GM12878 (cell line): ENCODE measurements at regions not wholly inside any gene's neighbourhood (a gene's known extent, or its start where the extent isn't known, plus 50 kb on each side); places are given as distances from the start of the nearest gene placed in this dataset.

ENCODE experiments used
- ATAC-seq: fragments of 200-7000 bp; cut with Tn5 transposase; 3 replicates; pipeline ENCODE4 v1.9.1; 2020; ENCODE audit warnings: mild to moderate bottlenecking, moderate library complexity
- BruUV-seq: library from RNA; stranded (reverse); fragments of 400-500 nt; replicated peaks from 2 replicates; lab custom pipeline; 2021; lab: Mats Ljungman, UMichigan
- CTCF ChIA-PET: fragments of 300-600 bp; sonication (Branson Sonifier 250); formaldehyde crosslinking; extraction: SDS; loops from one replicate; lab custom pipeline; 2021; ENCODE audit warnings: inconsistent platforms; lab: Yijun Ruan, JAX
- POLR2A ChIA-PET: fragments of 350-600 bp; formaldehyde crosslinking; extraction: SDS; loops from one replicate; lab custom pipeline; 2021; ENCODE audit warnings: inconsistent platforms; lab: Charles Lee
- RAD21 ChIA-PET: fragments of 300-600 bp; sonication (Branson Sonifier 250); formaldehyde crosslinking; loops from one replicate; lab custom pipeline; 2023; ENCODE audit warnings: antibody characterized with exemption; ENCODE audit not compliant: unreplicated experiment; lab: Charles Lee
- SMC1A ChIA-PET: fragments of 300-600 bp; sonication (Branson Sonifier 250); formaldehyde crosslinking; loops from one replicate; lab custom pipeline; 2023; ENCODE audit not compliant: unreplicated experiment, uncharacterized antibody; lab: Charles Lee
- DNase-seq: peaks from one replicate; pipeline ENCODE4 v3.0.0-alpha.2; 2011; ENCODE audit warnings: low read depth, low spot score
- FAIRE-seq: peaks from 3 replicates; lab custom pipeline; 2011; peaks lifted over from hg19 to GRCh38; lab: Jason Lieb, UNC
- H2AFZ ChIP-seq: 2 replicates; pipeline ENCODE4 v1.6.0; 2011; ENCODE audit warnings: low read depth, low read length, control low read depth; ENCODE audit not compliant: control insufficient read depth
- H3K27ac ChIP-seq: 2 replicates; pipeline ENCODE4 v1.5.1; 2011; ENCODE audit warnings: control low read depth; ENCODE audit not compliant: control insufficient read depth, insufficient read depth
- H3K27me3 ChIP-seq, 2 experiments: replicated peaks in 1 of 2; 2 replicates each; pipeline versions ENCODE4 v1.6.0 to v1.6.1; 2011; ENCODE audit warnings: low read length in 1 of 2; ENCODE audit not compliant: control insufficient read depth in 2 of 2, insufficient read depth in 2 of 2
- H3K36me3 ChIP-seq, 2 experiments: 2 replicates each; pipeline ENCODE4 v1.5.1; 2011; ENCODE audit warnings: low read length in 1 of 2; ENCODE audit not compliant: control insufficient read depth in 2 of 2, insufficient read depth in 2 of 2
- H3K4me1 ChIP-seq: 2 replicates; pipeline ENCODE4 v1.6.1; 2011; ENCODE audit warnings: mild to moderate bottlenecking, low read length, moderate library complexity, mixed read lengths; ENCODE audit not compliant: control insufficient read depth, insufficient read depth
- H3K4me2 ChIP-seq: 2 replicates; pipeline ENCODE4 v1.6.0; 2011; ENCODE audit warnings: control low read depth; ENCODE audit not compliant: control insufficient read depth, insufficient read depth
- H3K4me3 ChIP-seq: fragments of 200-600 bp; sonication (generic); 2 replicates; pipeline ENCODE4 v1.5.1; 2016
- H3K79me2 ChIP-seq: 2 replicates; pipeline ENCODE4 v1.6.0; 2011; ENCODE audit warnings: low read length; ENCODE audit not compliant: control insufficient read depth, insufficient read depth
- H3K9ac ChIP-seq: 2 replicates; pipeline ENCODE4 v1.8.0; 2011; ENCODE audit warnings: low read length, control low read depth, mixed read lengths; ENCODE audit not compliant: control insufficient read depth, insufficient read depth
- H3K9me3 ChIP-seq: replicated peaks from 3 replicates; pipeline ENCODE4 v1.5.1; 2011; ENCODE audit warnings: mild to moderate bottlenecking, low read length; ENCODE audit not compliant: control insufficient read depth, insufficient read depth
- H4K20me1 ChIP-seq: 2 replicates; pipeline ENCODE4 v1.6.0; 2011; ENCODE audit not compliant: control insufficient read depth, insufficient read depth
- CBFB ChIP-seq: IDR thresholded peaks from 2 replicates; pipeline ENCODE4 v1.6.1; 2016; ENCODE audit warnings: antibody characterized with exemption, low read depth
- ESRRA ChIP-seq: IDR thresholded peaks from 2 replicates; pipeline ENCODE4 v1.6.1; 2012; ENCODE audit warnings: mild to moderate bottlenecking, low read length, improper control_type of control experiment
- IRF3 ChIP-seq: fragments of 450-650 bp; IDR thresholded peaks from 2 replicates; pipeline ENCODE4 v1.6.1; 2014; ENCODE audit warnings: mild to moderate bottlenecking
- KDM1A ChIP-seq: fragments of 200-600 bp; sonication (generic); IDR thresholded peaks from 2 replicates; pipeline ENCODE4 v1.6.1; 2016; ENCODE audit warnings: borderline replicate concordance
- MAX ChIP-seq: IDR thresholded peaks from 2 replicates; pipeline ENCODE4 v1.6.1; 2012; ENCODE audit warnings: low read depth, low read length, improper control_type of control experiment
- PKNOX1 ChIP-seq: fragments of 450-650 bp; IDR thresholded peaks from 2 replicates; pipeline ENCODE4 v1.6.1; 2016; ENCODE audit warnings: mild to moderate bottlenecking
- REST ChIP-seq: IDR thresholded peaks from 2 replicates; pipeline ENCODE4 v1.6.1; 2012; ENCODE audit warnings: mild to moderate bottlenecking, low read depth, low read length
- SMAD5 ChIP-seq: IDR thresholded peaks from 2 replicates; pipeline ENCODE4 v1.6.1; 2016; ENCODE audit warnings: antibody characterized with exemption, low read depth
- SPI1 ChIP-seq: IDR thresholded peaks from 2 replicates; pipeline ENCODE4 v1.6.1; 2011; ENCODE audit warnings: low read depth, mild to moderate bottlenecking, low read length, moderate library complexity, borderline replicate concordance; ENCODE audit not compliant: insufficient read depth
- SREBF2 ChIP-seq: IDR thresholded peaks from 2 replicates; pipeline ENCODE4 v1.6.1; 2012; ENCODE audit warnings: mild to moderate bottlenecking, low read length
- TBL1XR1 ChIP-seq: IDR thresholded peaks from 2 replicates; pipeline ENCODE4 v1.6.1; 2012; ENCODE audit warnings: low read depth, low read length, improper control_type of control experiment
- ZNF24 ChIP-seq: fragments of 450-650 bp; IDR thresholded peaks from 2 replicates; pipeline ENCODE4 v1.6.1; 2017; ENCODE audit warnings: antibody characterized with exemption, mild to moderate bottlenecking
- WGBS: methylation state at CpG from one replicate; pipeline ENCODE4 v1.1.6; 2016; ENCODE audit warnings: low lambda C conversion rate; ENCODE audit not compliant: insufficient replicate concordance, insufficient coverage; ENCODE audit errors: missing lambda C conversion rate; 5-methylcytosine and 5-hydroxymethylcytosine counted together
- in situ Hi-C: fragments of 300-500 bp; cut with MboI; formaldehyde crosslinking; loops from 9 replicates; pipeline ENCODE4 v1.14.3; 2018; ENCODE audit warnings: mixed read lengths
- intact Hi-C: fragments of 100-400 bp; cut with micrococcal nuclease; formaldehyde crosslinking; loops from one replicate; pipeline ENCODE4 v1.14.2; 2022; ENCODE audit not compliant: unreplicated experiment

- intact Hi-C loops = no loop called here
- Histone ChIP-seq H3K27ac (no peak overlapping the region), H3K79me2 (no peaks in the 10 kb centered on the region), H2AFZ (no peak overlapping the region), H3K36me3 (no peaks in the 10 kb centered on the region), H3K27me3 (peaks cover 4 to 5% of the 10 kb centered on the region in 2 experiments; a peak in 3 of 4 replicates), H3K4me1 (no peaks in the 10 kb centered on the region), H3K9ac (no peak overlapping the region), H3K9me3 (no peaks in the 10 kb centered on the region; the same call in 2 of the 3 replicates), H4K20me1 (no peaks in the 10 kb centered on the region), H3K4me2 (no peak overlapping the region), H3K4me3 (no peak overlapping the region)
- FAIRE-seq (no peak), ATAC-seq (no peak), DNase-seq (no peak)
- ChIA-PET SMC1A (no interaction called here), RAD21 (no interaction called here), POLR2A (no interaction called here), CTCF (no interaction called here)
- in situ Hi-C loops = no loop called here
- WGBS = 82% methylated on average over 7 of the region's 7 CpGs
- no TSS peak for BruUV-seq
- TF ChIP-seq MAX (no peak), SREBF2 (no peak), IRF3 (no peak), KDM1A (no peak), PKNOX1 (no peak), TBL1XR1 (no peak), REST (no peak), SMAD5 (no peak), ESRRA (no peak), SPI1 (no peak), ZNF24 (no peak), CBFB (no peak)
Measured at GRCh38 chr17:72215928-72216327, 95.1 kb downstream of the SOX9 start.
